ENCODE measurements at regions not wholly inside any gene's neighbourhood (a gene's known extent, or its start where the extent isn't known, plus 50 kb on each side); places are given as distances from the start of the nearest gene placed in this dataset.

- no peak for TF ChIP-seq EZH2 (IDR thresholded peaks at IDR 0.05; ENCODE audit: borderline replicate concordance)
- TF ChIP-seq CTCF (IDR thresholded peaks at IDR 0.05; ENCODE audit: poor library complexity): no peak
- no peak for TF ChIP-seq EZH2phosphoT487 (IDR thresholded peaks at IDR 0.05; ENCODE audit: low read depth, severe bottlenecking, unreplicated experiment)
- no peak overlapping the region for H3K27ac ChIP-seq
- 83% methylated on average over 6 of the region's 6 CpGs for WGBS (ENCODE audit: low lambda C conversion rate, missing lambda C conversion rate)
These were observed 60.4 kb upstream of the BACH1 start for GRCh38 chr21:29238053-29238966.

GRCh38 chr21:29238967-29239290, 59.8 kb upstream of the BACH1 start:
- H3K27ac ChIP-seq: no peak overlapping the region
- DNase-seq (ENCODE audit: low spot score): no peak

More at GRCh38 chr21:29238053-29238966, 60.4 kb upstream of the BACH1 start:
- H3K4me1 ChIP-seq (ENCODE audit: insufficient read depth): peaks cover 2% of the 10 kb centered on the region
- no peaks in the 10 kb centered on the region for H3K9me2 ChIP-seq (replicated peaks; ENCODE audit: insufficient read depth)
- H3K79me2 ChIP-seq: no peaks in the 10 kb centered on the region
- H3K4me2 ChIP-seq: no peak overlapping the region
- H2AFZ ChIP-seq: no peak overlapping the region
- no peak for DNase-seq (ENCODE audit: low spot score)
- no peak overlapping the region for H3K4me3 ChIP-seq
- H4K20me1 ChIP-seq (ENCODE audit: insufficient read depth, poor library complexity, severe bottlenecking): no peaks in the 10 kb centered on the region
- no peaks in the 10 kb centered on the region for H3K36me3 ChIP-seq (replicated peaks; ENCODE audit: insufficient read depth, low read depth)
- no peaks in the 10 kb centered on the region for H3K27me3 ChIP-seq
- H3K9me3 ChIP-seq (ENCODE audit: low read depth): no peaks in the 10 kb centered on the region

GRCh38 chr21:29240136-29240535, 58.6 kb upstream of the BACH1 start:
- Histone ChIP-seq H3K9me3 (ENCODE audit: low read depth) (no peaks in the 10 kb centered on the region), H3K4me2 (no peak overlapping the region), H3K79me2 (no peaks in the 10 kb centered on the region), H2AFZ (no peak overlapping the region), H3K9me2 (replicated peaks; ENCODE audit: insufficient read depth) (no peaks in the 10 kb centered on the region), H3K27ac (no peak overlapping the region), H4K20me1 (ENCODE audit: insufficient read depth, poor library complexity, severe bottlenecking) (no peaks in the 10 kb centered on the region), H3K4me3 (no peak overlapping the region), H3K4me1 (ENCODE audit: insufficient read depth) (no peaks in the 10 kb centered on the region), H3K27me3 (no peaks in the 10 kb centered on the region), H3K36me3 (replicated peaks; ENCODE audit: insufficient read depth, low read depth) (no peaks in the 10 kb centered on the region)
- WGBS (ENCODE audit: low lambda C conversion rate, missing lambda C conversion rate): 100% methylated on average over 1 of the region's 1 CpG
- TF ChIP-seq CTCF (IDR thresholded peaks at IDR 0.05; ENCODE audit: poor library complexity) (no peak), EZH2phosphoT487 (IDR thresholded peaks at IDR 0.05; ENCODE audit: low read depth, severe bottlenecking, unreplicated experiment) (no peak), EZH2 (IDR thresholded peaks at IDR 0.05; ENCODE audit: borderline replicate concordance) (no peak)
- DNase-seq (ENCODE audit: low spot score): no peak

More at GRCh38 chr21:29238967-29239290, 59.8 kb upstream of the BACH1 start:
- Histone ChIP-seq H3K36me3 (replicated peaks; ENCODE audit: insufficient read depth, low read depth) (no peaks in the 10 kb centered on the region), H2AFZ (no peak overlapping the region), H3K9me2 (replicated peaks; ENCODE audit: insufficient read depth) (no peaks in the 10 kb centered on the region), H3K9me3 (ENCODE audit: low read depth) (no peaks in the 10 kb centered on the region), H3K4me1 (ENCODE audit: insufficient read depth) (no peaks in the 10 kb centered on the region), H3K4me2 (no peak overlapping the region), H3K79me2 (no peaks in the 10 kb centered on the region), H3K27me3 (no peaks in the 10 kb centered on the region), H3K4me3 (no peak overlapping the region), H4K20me1 (ENCODE audit: insufficient read depth, poor library complexity, severe bottlenecking) (no peaks in the 10 kb centered on the region)
- no peak for TF ChIP-seq CTCF (IDR thresholded peaks at IDR 0.05; ENCODE audit: poor library complexity)
- 61% methylated on average over 3 of the region's 3 CpGs for WGBS (ENCODE audit: low lambda C conversion rate, missing lambda C conversion rate)
